OCI-LY3 (cell line): ENCODE measurements at regions not wholly inside any gene's neighbourhood (a gene's known extent, or its start where the extent isn't known, plus 50 kb on each side); places are given as distances from the start of the nearest gene placed in this dataset.

Experiments
- H2AFZ ChIP-seq: fragments of 200-600, 300-600 bp; shearing (Covaris generic); 2 replicates; pipeline ENCODE4 v1.6.0; 2014; ENCODE audit warnings: antibody characterized with exemption, low read depth, low read length
- H3K27ac ChIP-seq: fragments of 200-600, 300-600 bp; sonication (generic); 2 replicates; pipeline ENCODE4 v1.5.1; 2014; ENCODE audit warnings: mild to moderate bottlenecking, low read length, moderate library complexity, mixed read lengths
- H3K27me3 ChIP-seq: fragments of 200-600, 300-600 bp; sonication (generic); 2 replicates; pipeline ENCODE4 v1.6.1; 2014; ENCODE audit warnings: low read depth, low read length, mixed read lengths
- H3K36me3 ChIP-seq: fragments of 200-600, 300-600 bp; sonication (generic); replicated peaks from 2 replicates; pipeline ENCODE3; 2014; ENCODE audit warnings: low read depth, low read length, mixed read lengths
- H3K4me1 ChIP-seq: fragments of 300-600, 200-600 bp; sonication (generic); 2 replicates; pipeline ENCODE4 v1.6.1; 2014; ENCODE audit warnings: low read length, mixed read lengths
- H3K4me2 ChIP-seq: fragments of 200-600, 300-600 bp; sonication (generic); 2 replicates; pipeline ENCODE4 v1.6.1; 2014; ENCODE audit warnings: low read length, mixed read lengths
- H3K4me3 ChIP-seq: fragments of 300-600, 200-600 bp; sonication (generic); 2 replicates; pipeline ENCODE4 v1.5.1; 2014; ENCODE audit warnings: antibody characterized with exemption, mild to moderate bottlenecking, low read length, moderate library complexity
- H3K79me2 ChIP-seq: fragments of 300-600, 200-600 bp; shearing (Covaris generic); 2 replicates; pipeline ENCODE4 v1.6.1; 2014; ENCODE audit warnings: mild to moderate bottlenecking, low read length, mixed read lengths
- H3K9ac ChIP-seq: fragments of 300-600, 200-600 bp; shearing (Covaris generic); 2 replicates; pipeline ENCODE4 v1.6.0; 2014; ENCODE audit warnings: mild to moderate bottlenecking, low read length, moderate library complexity
- H3K9me3 ChIP-seq: fragments of 200-600, 300-600 bp; shearing (Covaris generic); 2 replicates; pipeline ENCODE4 v1.6.1; 2014; ENCODE audit warnings: low read length, mixed read lengths; ENCODE audit not compliant: insufficient read depth
- H4K20me1 ChIP-seq: fragments of 200-600, 300-600 bp; sonication (generic); 2 replicates; pipeline ENCODE4 v1.6.1; 2016; ENCODE audit warnings: low read length, mixed read lengths; ENCODE audit not compliant: insufficient read depth
- EZH2phosphoT487 ChIP-seq: fragments of 200-600 bp; shearing (Covaris generic); IDR thresholded peaks from 2 replicates; pipeline ENCODE4 v1.6.1; 2018; ENCODE audit warnings: antibody characterized with exemption, mixed run types, low read depth
- TF ChIP-seq, protein P1 (sequence below): fragments of 200-600, 300-600 bp; sonication (generic); IDR thresholded peaks from 2 replicates; pipeline ENCODE4 v1.5.1; 2014; ENCODE audit warnings: antibody characterized with exemption, low read length, low read depth

DNA sequence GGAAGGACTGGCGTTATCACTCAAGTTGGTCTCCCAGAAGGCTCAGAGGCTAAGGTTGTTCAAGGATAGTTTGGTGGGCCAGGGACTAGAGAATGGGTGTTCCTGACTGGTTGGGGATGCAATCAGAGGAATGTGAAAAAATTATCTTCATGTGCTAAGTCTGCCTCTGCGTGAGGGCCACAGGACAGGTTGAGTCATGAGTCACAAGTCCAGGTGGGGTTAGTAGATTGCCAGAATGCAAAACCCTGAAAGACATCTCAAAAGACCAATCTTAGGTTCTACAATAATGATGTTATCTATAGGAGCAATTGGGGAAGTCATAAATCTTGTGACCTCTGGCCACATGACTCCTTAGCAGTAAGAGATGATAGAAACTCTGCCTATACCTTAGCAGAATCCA lies 220.1 kb upstream of the EEA1 start:
- Histone ChIP-seq H3K36me3 (no peaks in the 10 kb centered on the region), H3K4me3 (no peak overlapping the region), H3K4me2 (no peak overlapping the region), H3K9ac (no peak overlapping the region), H3K4me1 (no peaks in the 10 kb centered on the region), H3K9me3 (no peaks in the 10 kb centered on the region), H4K20me1 (no peaks in the 10 kb centered on the region), H3K27ac (no peak overlapping the region), H3K79me2 (no peaks in the 10 kb centered on the region), H2AFZ (no peak overlapping the region), H3K27me3 (peaks cover 31% of the 10 kb centered on the region)
- no peak for TF ChIP-seq EZH2phosphoT487
- TF ChIP-seq, protein P1, sequence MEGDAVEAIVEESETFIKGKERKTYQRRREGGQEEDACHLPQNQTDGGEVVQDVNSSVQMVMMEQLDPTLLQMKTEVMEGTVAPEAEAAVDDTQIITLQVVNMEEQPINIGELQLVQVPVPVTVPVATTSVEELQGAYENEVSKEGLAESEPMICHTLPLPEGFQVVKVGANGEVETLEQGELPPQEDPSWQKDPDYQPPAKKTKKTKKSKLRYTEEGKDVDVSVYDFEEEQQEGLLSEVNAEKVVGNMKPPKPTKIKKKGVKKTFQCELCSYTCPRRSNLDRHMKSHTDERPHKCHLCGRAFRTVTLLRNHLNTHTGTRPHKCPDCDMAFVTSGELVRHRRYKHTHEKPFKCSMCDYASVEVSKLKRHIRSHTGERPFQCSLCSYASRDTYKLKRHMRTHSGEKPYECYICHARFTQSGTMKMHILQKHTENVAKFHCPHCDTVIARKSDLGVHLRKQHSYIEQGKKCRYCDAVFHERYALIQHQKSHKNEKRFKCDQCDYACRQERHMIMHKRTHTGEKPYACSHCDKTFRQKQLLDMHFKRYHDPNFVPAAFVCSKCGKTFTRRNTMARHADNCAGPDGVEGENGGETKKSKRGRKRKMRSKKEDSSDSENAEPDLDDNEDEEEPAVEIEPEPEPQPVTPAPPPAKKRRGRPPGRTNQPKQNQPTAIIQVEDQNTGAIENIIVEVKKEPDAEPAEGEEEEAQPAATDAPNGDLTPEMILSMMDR = no peak

DNA sequence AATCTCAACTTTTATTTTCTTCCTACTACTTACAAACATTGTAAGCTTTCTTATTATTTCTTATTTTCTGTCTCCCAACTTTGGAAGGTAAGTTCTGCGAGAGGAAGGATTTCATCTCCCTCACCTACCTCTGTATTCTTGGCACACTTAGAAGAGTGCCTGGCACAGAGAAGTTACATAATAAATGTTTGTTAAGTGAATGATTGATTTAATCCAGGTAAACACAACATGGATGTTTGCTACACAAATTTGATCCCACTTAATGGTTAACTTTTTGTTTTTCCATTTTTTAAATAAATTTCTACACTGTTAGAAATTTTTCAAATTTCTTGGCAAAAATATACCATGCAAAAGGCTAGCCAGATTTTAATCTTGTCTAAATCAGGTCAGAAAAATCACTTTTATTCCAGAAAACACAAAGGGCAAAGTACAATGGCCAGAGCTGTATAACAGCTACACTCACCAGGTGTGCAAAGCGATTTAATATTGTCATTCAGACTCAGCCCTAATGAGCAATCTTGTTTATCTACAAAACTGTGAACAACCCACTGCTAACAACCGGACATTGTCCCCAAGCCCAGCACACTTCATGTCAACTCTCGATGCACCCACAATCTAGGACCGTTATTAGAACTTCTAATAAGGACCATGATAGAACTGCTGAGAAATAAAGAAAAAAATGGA lies 222.1 kb upstream of the EEA1 start:
- no peaks in the 10 kb centered on the region for H3K36me3 ChIP-seq
- H2AFZ ChIP-seq = no peak overlapping the region
- no peaks in the 10 kb centered on the region for H3K9me3 ChIP-seq
- H3K9ac ChIP-seq = no peak overlapping the region
- no peak overlapping the region for H3K4me3 ChIP-seq
- H3K79me2 ChIP-seq = no peaks in the 10 kb centered on the region
- H3K27me3 ChIP-seq = peaks cover 38% of the 10 kb centered on the region
- H3K4me2 ChIP-seq = no peak overlapping the region
- H4K20me1 ChIP-seq = no peaks in the 10 kb centered on the region
- H3K27ac ChIP-seq = no peak overlapping the region
- TF ChIP-seq EZH2phosphoT487 = no peak
- TF ChIP-seq, protein P1 = no peak
- no peaks in the 10 kb centered on the region for H3K4me1 ChIP-seq

- Histone ChIP-seq H3K9ac (no peak overlapping the region), H4K20me1 (no peaks in the 10 kb centered on the region), H3K27me3 (peaks cover 40% of the 10 kb centered on the region), H3K4me3 (no peak overlapping the region), H2AFZ (no peak overlapping the region), H3K79me2 (no peaks in the 10 kb centered on the region), H3K9me3 (no peaks in the 10 kb centered on the region), H3K36me3 (no peaks in the 10 kb centered on the region), H3K4me1 (no peaks in the 10 kb centered on the region), H3K27ac (no peak overlapping the region), H3K4me2 (no peak overlapping the region)
- TF ChIP-seq, protein P1 = no peak
Measured at GRCh38 chr12:93152617-93153016, 223.5 kb upstream of the EEA1 start.

DNA sequence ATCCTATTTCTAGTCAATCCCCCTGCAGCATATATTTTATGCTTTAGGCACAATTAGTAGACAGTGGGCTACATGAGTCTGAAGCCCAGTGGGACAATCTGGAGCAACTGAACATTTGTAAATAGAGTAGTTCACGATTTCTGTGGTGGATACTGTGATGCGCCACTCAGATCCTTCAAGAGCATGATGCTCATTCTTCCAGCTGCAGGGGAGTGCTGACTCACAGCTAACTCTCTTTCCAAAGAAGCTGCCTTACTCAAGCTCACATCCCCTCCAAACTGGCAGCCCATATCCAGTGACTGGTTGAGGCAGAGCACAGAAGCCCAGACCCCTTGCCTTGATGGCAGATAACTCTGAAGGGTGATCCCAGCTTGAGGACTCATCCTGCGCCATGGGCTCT lies 224.2 kb upstream of the EEA1 start:
- Histone ChIP-seq H3K36me3 (no peaks in the 10 kb centered on the region), H4K20me1 (no peaks in the 10 kb centered on the region), H2AFZ (no peak overlapping the region), H3K4me1 (no peaks in the 10 kb centered on the region), H3K4me3 (no peak overlapping the region), H3K9ac (no peak overlapping the region), H3K79me2 (no peaks in the 10 kb centered on the region), H3K27me3 (peaks cover 36% of the 10 kb centered on the region), H3K9me3 (peaks cover 1% of the 10 kb centered on the region; the same call in 1 of the 2 replicates), H3K27ac (no peak overlapping the region), H3K4me2 (no peak overlapping the region)
- TF ChIP-seq, protein P1 = no peak
- TF ChIP-seq EZH2phosphoT487 = no peak
